Kidney (tissue), 13 donors: ENCODE measurements at regions not wholly inside any gene's neighbourhood (a gene's known extent, or its start where the extent isn't known, plus 50 kb on each side); places are given as distances from the start of the nearest gene placed in this dataset.
A peak's percentile ranks its signal among the peaks of the same experiment; 100 is the strongest.

Source experiments
- DNase-seq, 5 donors: peaks; one replicate each; pipeline ENCODE4 v3.0.0-alpha.2; 2013 to 2020
- FAIRE-seq: peaks from 2 replicates; lab custom pipeline; 2012; peaks lifted over from hg19 to GRCh38; lab: Jason Lieb, UNC
- H3K27ac ChIP-seq, 2 donors: one replicate each; pipeline ENCODE4 v1.7.0; 2013; ENCODE audit warnings: low read depth in 2 of 2, low read length in 2 of 2, inconsistent platforms in 1 of 2
- H3K27me3 ChIP-seq: one replicate; pipeline ENCODE4 v1.7.1; 2013; ENCODE audit warnings: low read length, inconsistent platforms; ENCODE audit not compliant: control insufficient read depth, insufficient read depth
- H3K36me3 ChIP-seq, 3 donors: one replicate each; pipeline versions ENCODE4 v1.7.0 to v1.7.1; 2013; ENCODE audit warnings: low read length in 3 of 3, control low read depth in 1 of 3, inconsistent platforms in 1 of 3; ENCODE audit not compliant: insufficient read depth in 3 of 3, control insufficient read depth in 2 of 3
- H3K4me1 ChIP-seq, 3 donors: one replicate each; pipeline versions ENCODE4 v1.7.0 to v1.7.1; 2013; ENCODE audit warnings: low read length in 3 of 3, inconsistent platforms in 1 of 3, low read depth in 1 of 3; ENCODE audit not compliant: control insufficient read depth in 2 of 3, insufficient read depth in 2 of 3
- H3K4me3 ChIP-seq, 3 donors: one replicate each; pipeline versions ENCODE4 v1.7.0 to v1.8.1; 2013; ENCODE audit warnings: low read length in 3 of 3, control low read depth in 1 of 3, inconsistent platforms in 1 of 3
- H3K9ac ChIP-seq, 3 donors: one replicate each; pipeline versions ENCODE4 v1.7.0 to v1.7.1; 2013; ENCODE audit warnings: low read length in 3 of 3, control low read depth in 1 of 3, inconsistent platforms in 1 of 3
- H3K9me3 ChIP-seq, 3 donors: one replicate each; pipeline versions ENCODE4 v1.7.0 to v1.7.1; 2013; ENCODE audit warnings: low read length in 3 of 3, control low read depth in 1 of 3, inconsistent platforms in 1 of 3; ENCODE audit not compliant: control insufficient read depth in 2 of 3, insufficient read depth in 1 of 3
- CTCF ChIP-seq: IDR thresholded peaks from 3 replicates; pipeline ENCODE4 v1.5.1; 2012; ENCODE audit warnings: mild to moderate bottlenecking, moderate library complexity, borderline replicate concordance; ENCODE audit not compliant: insufficient read depth; ENCODE audit errors: extremely low read depth
- intact Hi-C: fragments of 100-400 bp; cut with DNase I; formaldehyde crosslinking; loops from one replicate; pipeline ENCODE4 v1.11.1; 2022
- donor health status: control.
- donor health status: control.
- donor health status: control.
- donor health status: control.
- donor health status: control.
- donor health status: DM: yes; HTN: yes; CAD: no.
- donor health status: Normal renal cell carcinoma (clear cell type).

DNA sequence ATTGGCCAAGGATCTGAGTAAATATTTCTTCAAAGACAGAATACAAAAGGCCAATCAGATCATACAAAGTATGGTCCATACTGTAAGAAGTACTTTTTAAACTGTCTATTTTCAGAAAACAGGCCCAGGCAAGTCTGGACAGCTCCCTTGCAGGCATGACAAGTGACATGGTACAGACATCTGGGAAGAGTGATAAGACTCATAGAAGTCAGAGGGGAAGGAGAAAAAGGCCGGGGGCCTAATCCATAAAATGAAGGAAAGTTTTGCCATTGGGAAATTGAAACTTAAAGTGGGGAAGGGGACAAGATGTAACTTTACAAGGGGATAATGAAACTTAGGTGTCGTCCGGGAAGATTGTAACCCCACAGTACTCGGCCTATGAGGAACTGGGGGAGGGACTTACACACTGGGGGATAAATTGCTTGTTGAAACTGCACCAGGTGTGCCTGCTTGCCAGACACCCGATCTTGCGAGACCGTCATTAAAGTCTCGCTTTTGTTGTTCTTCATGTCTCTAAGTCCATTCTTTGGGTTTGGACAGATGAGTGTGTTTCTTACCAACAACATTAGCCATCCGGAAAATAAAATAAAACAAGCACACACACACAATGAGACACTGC lies 684.0 kb downstream of the CDH11 start:
- FAIRE-seq: no peak
- no peak for TF ChIP-seq CTCF
- DNase-seq: peak in 3 of 5 donors; percentile 35 to 69 (median 48)

GRCh38 chr16:64434526-64435069 lies 687.3 kb downstream of the CDH11 start:
- H3K27ac ChIP-seq: no peak overlapping the region
- no peaks in the 10 kb centered on the region for H3K36me3 ChIP-seq
- H3K4me1 ChIP-seq: no peaks in the 10 kb centered on the region
- intact Hi-C loops: no loop called here
- H3K9ac ChIP-seq: no peak overlapping the region
- H3K4me3 ChIP-seq: no peak overlapping the region
- DNase-seq: no peak
- H3K9me3 ChIP-seq: no peaks in the 10 kb centered on the region
- FAIRE-seq: no peak
- TF ChIP-seq CTCF: no peak
- no peaks in the 10 kb centered on the region for H3K27me3 ChIP-seq

More for the DNA sequence above, 684.0 kb downstream of the CDH11 start:
- no peak overlapping the region for H3K9ac ChIP-seq
- no peaks in the 10 kb centered on the region for H3K36me3 ChIP-seq
- H3K4me3 ChIP-seq: no peak overlapping the region
- H3K27ac ChIP-seq: no peak overlapping the region
- H3K27me3 ChIP-seq: no peaks in the 10 kb centered on the region
- H3K9me3 ChIP-seq: no peaks in the 10 kb centered on the region
- intact Hi-C loops: no loop called here
- H3K4me1 ChIP-seq: no peaks in the 10 kb centered on the region

GRCh38 chr16:64428463-64429113 lies 693.3 kb downstream of the CDH11 start:
- Histone ChIP-seq H3K4me3 (no peak overlapping the region), H3K27me3 (no peaks in the 10 kb centered on the region), H3K9me3 (no peaks in the 10 kb centered on the region), H3K9ac (no peak overlapping the region), H3K4me1 (no peaks in the 10 kb centered on the region), H3K27ac (no peak overlapping the region), H3K36me3 (no peaks in the 10 kb centered on the region)
- TF ChIP-seq CTCF: no peak
- no peak for FAIRE-seq
- no peak for DNase-seq
- intact Hi-C loops: no loop called here
